ENCODE measurements at regions not wholly inside any gene's neighbourhood (a gene's known extent, or its start where the extent isn't known, plus 50 kb on each side); places are given as distances from the start of the nearest gene placed in this dataset.

GRCh38 chr1:55339681-55340080 lies 124.5 kb upstream of the USP24 start:
- no peaks in the 10 kb centered on the region for H3K9me3 ChIP-seq (replicated peaks; ENCODE audit: control insufficient read depth, insufficient read depth, low read length)
- RAD21 ChIA-PET (ENCODE audit: unreplicated experiment) = interaction anchor here (1.0 to 1.2 kb wide), 2 partner anchors 14 to 55 kb away, joined by 3 read pairs; no protein-coding TSS in a partner anchor
- in situ Hi-C loops (cut with MboI) = no loop called here
- BruUV-seq (replicated peaks) = no TSS peak
- H3K4me3 ChIP-seq = no peak overlapping the region
- POLR2A ChIA-PET = no interaction called here
- no peak for DNase-seq (ENCODE audit: low read depth, low spot score)
- 25% methylated on average over 4 of the region's 4 CpGs for WGBS (ENCODE audit: insufficient coverage, insufficient replicate concordance, low lambda C conversion rate, missing lambda C conversion rate)
- peaks cover 0 to 1% of the 10 kb centered on the region in 2 experiments; a peak in 1 of 4 replicates for H3K27me3 ChIP-seq (replicated peaks in 1 of 2; ENCODE audit: control insufficient read depth in 2 of 2, insufficient read depth in 2 of 2, low read length in 1 of 2)
- TF ChIP-seq CREB1 (IDR thresholded peaks at IDR 0.05; ENCODE audit: low read depth) (no peak), MTA3 (IDR thresholded peaks at IDR 0.05; ENCODE audit: borderline replicate concordance, low read length) (no peak), IRF4 (IDR thresholded peaks at IDR 0.05; ENCODE audit: low read depth, low read length) (no peak), ZNF24 (IDR thresholded peaks at IDR 0.05) (no peak), PAX8 (IDR thresholded peaks at IDR 0.05) (no peak), LARP7 (IDR thresholded peaks at IDR 0.05) (no peak), STAT3 (IDR thresholded peaks at IDR 0.05; ENCODE audit: low read depth, low read length) (no peak), POLR2AphosphoS2 (IDR thresholded peaks at IDR 0.05; ENCODE audit: low read depth, low read length) (no peak), RAD21 (IDR thresholded peaks at IDR 0.05; ENCODE audit: insufficient read depth, low read depth, low read length) (no peak), E2F8 (IDR thresholded peaks at IDR 0.05; ENCODE audit: low read depth, partially characterized antibody) (no peak), USF2 (IDR thresholded peaks at IDR 0.05; ENCODE audit: borderline replicate concordance, low read depth, low read length) (no peak), MAX (IDR thresholded peaks at IDR 0.05; ENCODE audit: low read depth, low read length) (no peak), TCF3 (IDR thresholded peaks at IDR 0.05; ENCODE audit: borderline replicate concordance, insufficient read depth, low read depth, low read length) (no peak), BCL11A (IDR thresholded peaks at IDR 0.05; ENCODE audit: low read depth, low read length) (no peak), MYB (IDR thresholded peaks at IDR 0.05; ENCODE audit: borderline replicate concordance, low read depth, low read length) (no peak), ZBTB40 (IDR thresholded peaks at IDR 0.05; ENCODE audit: borderline replicate concordance) (no peak), SMAD1 (IDR thresholded peaks at IDR 0.05; ENCODE audit: low read depth, partially characterized antibody) (no peak), CBX3 (IDR thresholded peaks at IDR 0.05; ENCODE audit: borderline replicate concordance, low read depth) (no peak)
- H3K9ac ChIP-seq (ENCODE audit: control insufficient read depth, insufficient read depth, low read length) = no peak overlapping the region
- no peak overlapping the region for H3K4me2 ChIP-seq (ENCODE audit: control insufficient read depth, insufficient read depth)
- H4K20me1 ChIP-seq (ENCODE audit: control insufficient read depth, insufficient read depth) = no peaks in the 10 kb centered on the region
- intact Hi-C loops (cut with micrococcal nuclease; ENCODE audit: unreplicated experiment) = loop anchor here (5.0 kb wide), 1 partner anchor 1248 kb away; no protein-coding TSS in a partner anchor
- no peak for ATAC-seq
- no peak overlapping the region for H3K27ac ChIP-seq (ENCODE audit: control insufficient read depth, insufficient read depth)
- no peak for FAIRE-seq
- SMC1A ChIA-PET (ENCODE audit: uncharacterized antibody, unreplicated experiment) = interaction anchor here (1.1 to 2.0 kb wide), 4 partner anchors 16 to 269 kb away, joined by 3 to 9 read pairs (median 3); no protein-coding TSS in a partner anchor
- no peaks in the 10 kb centered on the region for H3K79me2 ChIP-seq (ENCODE audit: control insufficient read depth, insufficient read depth, low read length)
- no peaks in the 10 kb centered on the region for H3K4me1 ChIP-seq (ENCODE audit: control insufficient read depth, insufficient read depth, low read length)
- H2AFZ ChIP-seq (ENCODE audit: control insufficient read depth, low read depth, low read length) = no peak overlapping the region
- CTCF ChIA-PET = interaction anchor here (1.3 to 3.1 kb wide), 4 partner anchors 39 to 72 kb away, joined by 3 to 19 read pairs (median 4); no protein-coding TSS in a partner anchor
- H3K36me3 ChIP-seq (ENCODE audit: control insufficient read depth in 2 of 2, insufficient read depth in 2 of 2, low read length in 1 of 2) = no peaks in the 10 kb centered on the region
